Transverse colon (tissue), 4 donors: ENCODE measurements at regions not wholly inside any gene's neighbourhood (a gene's known extent, or its start where the extent isn't known, plus 50 kb on each side); places are given as distances from the start of the nearest gene placed in this dataset.
"Not testable (repeated sequence)": the region's sequence is repeated elsewhere in the genome, so short reads cannot be mapped to it uniquely, and the experiment has no call there.

ENCODE experiments used
- CTCF ChIP-seq, 5 experiments: fragments of 200-600 bp in 3 of 5; fragments of 450-650 bp in 2 of 5; sonication (generic) in 3 of 5; IDR thresholded peaks; 1 replicate in 2 of 5; 2 replicates in 3 of 5; pipeline ENCODE4 v1.5.1; 2016 to 2017; ENCODE audit warnings: antibody characterized with exemption in 5 of 5, inconsistent platforms in 3 of 5, mild to moderate bottlenecking in 2 of 5, moderate library complexity in 1 of 5
- EP300 ChIP-seq: sonication (generic); formaldehyde crosslinking; IDR thresholded peaks from one replicate; pipeline ENCODE4 v1.6.1; 2017; ENCODE audit warnings: antibody characterized with exemption, low read depth
- POLR2A ChIP-seq: fragments of 450-650 bp; IDR thresholded peaks from one replicate; pipeline ENCODE4 v1.6.1; 2016; ENCODE audit warnings: antibody characterized with exemption, mild to moderate bottlenecking, moderate library complexity
- POLR2AphosphoS5 ChIP-seq, 3 donors: sonication (generic); formaldehyde crosslinking; IDR thresholded peaks; one replicate each; pipeline ENCODE4 v1.6.1; 2016; ENCODE audit warnings: antibody characterized with exemption in 3 of 3

GRCh38 chr10:27315082-27315481 lies 74.5 kb upstream of the ACBD5 start:
- TF ChIP-seq POLR2AphosphoS5 (IDR thresholded peaks at IDR 0.05); CTCF (IDR thresholded peaks at IDR 0.05); POLR2A; EP300: not testable (repeated sequence)
